HG02610 (cell line): ENCODE measurements at regions not wholly inside any gene's neighbourhood (a gene's known extent, or its start where the extent isn't known, plus 50 kb on each side); places are given as distances from the start of the nearest gene placed in this dataset.

Experiments
- ATAC-seq: cut with Tn5 transposase; IDR thresholded peaks from one replicate; pipeline ENCODE4 v1.9.1; 2021; ENCODE audit warnings: mild to moderate bottlenecking, moderate library complexity; ENCODE audit not compliant: unreplicated experiment

DNA sequence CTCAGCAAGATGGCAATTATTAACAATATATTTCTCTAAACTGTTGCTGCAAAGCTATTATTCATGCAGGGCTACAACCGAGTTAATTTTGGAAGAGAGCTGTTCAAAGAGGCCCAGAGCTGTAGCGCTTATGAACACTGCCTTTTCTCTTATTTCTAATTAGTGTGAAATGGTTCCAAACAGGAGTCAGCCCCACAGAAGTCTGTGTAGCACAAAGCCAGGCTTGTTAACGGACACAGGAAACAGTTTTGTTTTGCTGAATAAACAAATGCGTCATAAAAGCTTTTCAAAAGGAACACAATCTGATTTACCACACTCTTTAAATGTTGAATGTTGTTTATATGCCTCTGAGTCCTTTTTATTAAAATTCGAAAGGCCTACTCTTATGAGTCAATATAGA is 396.5 kb downstream of the ANXA1 start:
- no peak for ATAC-seq

DNA sequence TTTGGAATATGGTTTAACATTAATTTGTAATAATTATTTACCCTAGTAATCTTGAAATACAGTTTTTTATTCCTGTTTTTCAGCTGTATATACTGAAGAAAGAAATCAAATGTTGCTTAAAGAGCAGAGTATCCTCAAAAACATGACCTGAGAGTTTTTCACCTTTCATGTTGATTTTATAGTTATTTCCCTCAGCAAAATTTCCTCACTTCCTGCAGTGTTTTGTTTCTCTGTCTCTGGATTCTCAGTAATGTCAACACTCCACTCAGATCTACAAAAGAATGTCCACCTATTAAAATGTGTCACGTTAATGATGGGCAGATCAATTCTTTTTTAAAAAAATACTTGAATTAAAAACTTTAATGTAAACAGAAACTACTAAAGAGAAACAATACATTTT is 398.3 kb downstream of the ANXA1 start:
- ATAC-seq: no peak

DNA sequence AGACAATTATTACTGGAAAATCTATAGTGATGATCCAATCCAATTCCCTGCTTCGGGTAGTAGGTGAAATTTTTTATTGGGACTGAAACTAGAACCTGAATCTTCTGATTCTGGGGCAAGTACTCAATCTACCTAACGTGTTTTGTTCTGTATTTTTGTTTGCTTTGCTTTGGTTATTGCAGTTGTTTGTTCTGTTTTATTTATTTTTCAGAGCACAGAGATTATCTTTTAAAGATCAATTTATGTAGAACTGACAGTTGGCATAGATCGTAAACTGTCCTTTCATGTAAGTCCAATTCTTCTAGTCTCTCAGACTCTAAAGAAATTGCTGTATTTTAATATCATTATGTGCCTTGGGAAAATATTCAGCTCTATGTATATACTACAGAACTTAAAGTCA is 401.6 kb downstream of the ANXA1 start:
- no peak for ATAC-seq

DNA sequence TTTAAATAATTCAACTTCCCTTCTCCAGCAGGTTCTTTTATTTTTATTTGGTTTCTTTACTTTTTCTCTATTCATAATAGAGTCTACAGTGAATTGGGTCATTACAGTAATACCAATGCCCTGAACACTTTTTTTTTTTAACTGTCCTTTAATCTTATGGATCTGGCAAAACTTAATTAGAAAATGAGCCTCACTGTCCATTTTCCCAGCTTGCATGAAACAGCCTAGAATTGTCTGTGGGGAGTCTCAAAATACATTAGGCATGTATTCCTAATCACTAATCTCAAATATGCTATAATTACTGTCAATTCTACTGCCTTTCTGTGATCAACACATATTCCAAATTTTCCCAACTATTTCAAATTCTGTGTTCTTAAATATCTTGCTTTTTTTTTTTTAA is 406.8 kb downstream of the ANXA1 start:
- ATAC-seq: no peak

DNA sequence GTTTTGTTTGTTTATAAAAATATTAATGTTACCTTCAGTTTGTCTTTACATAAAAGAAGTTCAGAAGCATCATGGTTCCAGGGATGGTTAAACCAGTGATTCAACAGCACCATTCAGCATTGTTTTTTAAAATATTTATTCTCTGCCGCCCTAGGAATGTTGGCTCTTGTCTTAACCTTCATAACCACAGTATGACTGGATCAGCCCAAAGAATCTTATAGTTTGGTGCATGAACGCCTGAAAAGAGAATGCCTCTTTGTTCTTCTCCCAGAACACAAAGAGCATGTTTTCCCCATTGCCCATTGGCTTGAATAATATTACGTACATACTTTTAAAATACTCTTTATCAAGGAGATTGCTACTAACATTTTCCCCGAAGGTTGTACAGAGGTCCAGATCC is 413.4 kb downstream of the ANXA1 start:
- no peak for ATAC-seq

DNA sequence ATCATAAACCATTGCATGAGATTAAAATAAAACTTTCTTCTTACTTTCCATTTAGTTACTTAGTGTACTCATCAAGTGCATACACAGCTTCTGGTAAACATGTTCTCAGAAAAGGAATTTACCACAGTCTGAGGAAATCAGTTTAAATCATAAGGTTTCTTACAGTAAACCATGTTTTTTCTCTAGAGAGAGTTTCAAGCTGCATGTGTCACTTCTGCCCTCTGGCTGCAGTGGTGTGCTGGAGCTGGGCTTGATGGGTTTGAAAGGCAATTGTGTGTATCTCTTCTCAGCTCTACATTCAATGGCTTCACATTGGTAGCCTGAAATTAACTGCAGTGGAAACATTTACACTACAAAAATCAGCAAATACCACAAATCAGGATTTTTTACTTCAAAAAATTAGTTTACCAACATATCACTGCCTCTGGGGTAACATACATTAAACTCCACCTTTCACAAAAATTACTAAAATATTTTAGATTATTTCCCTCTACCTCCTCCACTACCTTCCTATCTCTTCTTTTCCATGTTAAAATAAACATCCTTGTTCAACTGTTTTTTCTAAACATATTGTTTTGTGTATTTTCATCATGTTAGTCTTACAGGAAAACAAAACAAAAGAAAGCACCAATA is 414.3 kb downstream of the ANXA1 start:
- peak; percentile 57 for ATAC-seq

DNA sequence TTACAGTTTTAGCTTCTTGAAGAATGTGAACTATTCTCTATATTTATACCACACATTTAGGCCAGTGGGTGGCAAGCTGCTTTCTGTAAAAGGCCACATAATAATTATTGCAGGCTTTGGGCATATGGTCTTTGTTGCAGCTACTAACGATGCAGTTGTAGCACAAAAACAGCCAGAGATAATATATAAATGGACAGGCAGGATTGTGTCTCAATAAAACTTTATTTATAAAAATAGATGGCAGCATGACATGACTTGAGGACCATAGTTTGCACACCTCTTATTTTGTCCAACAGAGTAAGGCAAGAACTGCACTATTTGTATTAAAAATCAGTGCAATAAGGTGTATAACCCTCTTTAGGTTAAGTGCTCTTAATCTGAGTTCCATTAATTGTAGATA is 415.0 kb downstream of the ANXA1 start:
- no peak for ATAC-seq

DNA sequence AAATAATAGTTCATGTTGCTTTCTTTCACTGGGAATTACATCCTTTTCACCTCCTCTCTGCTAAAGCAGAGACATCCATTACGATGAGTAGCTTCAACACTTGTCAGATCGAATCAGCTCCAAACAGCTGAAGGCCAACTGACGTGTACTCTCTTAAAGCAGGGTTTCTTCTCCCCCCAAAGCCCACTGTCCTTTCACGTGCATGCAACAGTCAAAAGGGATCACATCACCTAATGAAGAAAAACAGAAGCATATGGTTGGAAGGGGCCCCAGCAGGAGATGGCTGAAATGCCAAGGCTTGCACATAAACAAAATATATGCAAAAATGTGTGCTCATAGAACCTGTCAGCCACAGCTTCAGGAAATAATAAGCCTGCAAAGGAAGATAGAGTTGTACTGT is 421.6 kb downstream of the ANXA1 start:
- ATAC-seq: no peak

DNA sequence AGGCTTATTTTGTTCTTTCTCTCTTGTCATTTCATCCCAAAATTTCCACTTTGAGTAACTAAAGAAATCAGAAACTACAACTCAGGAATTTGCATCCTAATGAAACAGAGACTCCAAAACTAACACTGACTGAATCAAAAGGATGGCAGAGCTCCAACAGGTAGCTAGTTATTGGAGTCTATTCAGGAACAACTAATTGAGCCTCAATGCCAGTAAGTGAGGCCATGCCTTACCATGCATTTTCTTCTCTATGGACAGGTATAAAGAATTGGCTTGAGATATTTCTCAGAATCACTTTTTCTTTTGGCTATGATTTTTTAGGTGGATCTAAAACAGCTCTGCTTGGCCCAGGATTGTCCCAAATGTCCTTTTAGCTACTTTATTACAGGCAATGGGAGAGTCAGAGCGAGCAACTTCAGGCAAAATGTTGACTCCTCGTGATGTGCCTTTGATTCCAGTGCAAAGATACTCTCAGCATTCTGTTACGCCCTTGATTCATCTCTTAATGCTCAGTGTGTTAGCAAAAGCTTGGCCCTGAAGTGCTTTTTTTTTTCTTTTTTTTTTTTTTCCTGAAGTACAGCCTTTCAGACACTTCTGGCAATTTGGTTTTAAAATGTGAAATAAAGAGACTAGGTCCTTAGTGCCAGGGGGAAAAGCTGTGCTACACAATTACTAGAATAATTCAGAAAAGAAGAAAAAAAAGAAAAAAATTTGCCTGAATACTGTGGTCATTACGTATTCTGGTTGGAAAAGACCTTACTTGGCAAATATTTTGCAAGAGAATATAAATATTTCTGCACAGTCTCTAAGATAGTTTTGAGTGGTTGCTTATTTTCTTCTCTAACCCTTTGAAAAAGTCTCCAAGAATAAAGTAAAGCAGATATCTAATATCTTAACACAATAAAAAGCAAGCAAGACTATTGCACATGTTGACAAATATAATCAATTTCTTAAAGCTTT is 423.7 kb downstream of the ANXA1 start:
- ATAC-seq: no peak

DNA sequence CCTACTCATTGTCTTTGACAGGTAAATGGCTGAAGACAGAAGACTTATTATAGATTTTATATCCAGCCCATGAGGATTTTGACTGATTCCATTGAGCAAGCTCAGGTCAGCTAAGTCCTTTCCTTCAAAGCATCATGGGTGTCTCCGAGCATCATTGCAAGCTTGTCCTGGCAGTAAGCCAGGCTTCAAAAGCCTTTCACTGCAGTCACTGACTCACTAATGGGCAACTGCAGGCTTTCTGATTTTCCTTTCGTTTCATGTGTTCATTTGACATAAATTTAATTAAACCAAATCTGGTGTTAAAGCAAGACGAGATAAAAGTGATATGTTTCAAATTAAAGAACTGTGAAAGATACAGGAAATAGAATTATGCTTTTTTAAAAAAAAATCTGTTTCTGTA is 426.2 kb downstream of the ANXA1 start:
- ATAC-seq: no peak

DNA sequence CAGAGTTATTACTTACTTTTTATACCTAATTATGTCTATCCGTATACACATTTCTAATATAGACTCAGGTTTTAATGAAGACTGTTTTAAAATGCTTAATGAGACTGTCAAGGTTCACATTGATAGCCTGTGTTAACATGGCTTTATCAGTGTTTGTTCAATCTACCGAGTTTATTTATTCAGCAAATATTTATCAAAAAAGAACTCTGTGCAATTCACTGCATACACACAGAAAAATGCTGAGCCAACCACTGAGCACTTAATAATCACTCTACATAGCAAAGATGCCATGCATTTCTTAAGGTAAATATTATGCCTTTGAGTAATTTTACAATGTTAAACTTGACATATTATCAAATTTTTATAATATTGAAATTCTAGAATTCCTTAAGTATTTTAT is 428.2 kb downstream of the ANXA1 start:
- no peak for ATAC-seq

DNA sequence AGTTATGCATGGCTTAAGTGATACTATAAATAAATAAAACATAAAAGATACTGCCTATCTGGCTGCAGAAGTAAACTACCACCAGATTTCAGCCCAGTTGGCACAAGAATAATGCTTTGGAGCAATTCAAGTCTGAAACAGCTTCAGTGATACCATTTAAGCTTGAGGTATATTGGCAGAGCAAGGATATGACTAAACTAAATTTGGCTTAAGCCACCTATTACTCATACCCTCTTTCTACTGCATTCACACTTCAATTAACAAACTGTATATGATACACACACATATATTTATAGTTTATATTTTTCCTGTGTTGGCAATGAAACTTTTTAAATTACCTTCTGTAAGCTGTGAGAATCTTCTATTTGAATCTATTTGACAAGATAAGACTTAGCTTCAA is 431.9 kb downstream of the ANXA1 start:
- no peak for ATAC-seq

DNA sequence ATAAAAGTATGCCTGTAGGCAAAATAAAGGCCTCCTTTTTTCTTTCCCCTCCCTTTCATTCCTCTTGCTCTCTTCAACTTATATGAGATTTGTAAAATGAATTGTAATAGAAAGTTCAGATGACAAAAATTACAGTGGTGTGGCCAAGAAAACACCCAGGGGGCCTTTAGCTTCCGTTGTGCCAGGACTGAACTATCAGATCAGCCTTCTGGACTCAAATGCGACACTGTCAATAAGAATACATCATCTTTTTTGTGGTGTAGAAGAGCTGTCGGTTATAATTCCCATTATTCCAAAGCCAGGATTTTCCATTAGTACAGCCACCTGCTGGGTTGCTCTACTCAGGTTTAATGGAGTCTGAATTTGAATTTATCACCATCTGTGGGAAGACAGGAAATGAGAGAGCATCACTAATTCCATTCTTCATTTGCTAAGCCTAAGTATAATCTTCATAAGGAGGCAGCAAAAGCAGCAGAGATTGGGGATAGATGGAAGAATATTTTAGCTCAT is 443.4 kb downstream of the ANXA1 start:
- no peak for ATAC-seq

DNA sequence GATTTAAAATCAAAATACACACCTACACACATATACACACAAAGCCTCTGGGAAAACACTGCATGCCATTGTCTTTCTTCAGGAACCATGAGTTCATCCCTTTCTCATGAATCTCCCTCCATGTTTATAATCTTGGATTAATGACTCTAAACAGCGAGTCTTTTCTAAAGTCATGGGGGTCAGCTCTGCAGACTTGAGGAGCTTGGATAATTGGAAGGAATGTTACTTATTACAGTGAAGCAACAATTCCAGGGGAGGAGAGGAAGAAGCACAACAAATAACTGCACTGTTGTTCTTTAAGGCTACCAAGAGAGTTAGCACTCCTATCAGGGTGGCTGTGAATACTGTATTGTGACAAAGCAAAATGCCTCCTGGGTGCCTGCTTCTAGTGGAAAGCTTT is 444.7 kb downstream of the ANXA1 start:
- no peak for ATAC-seq

DNA sequence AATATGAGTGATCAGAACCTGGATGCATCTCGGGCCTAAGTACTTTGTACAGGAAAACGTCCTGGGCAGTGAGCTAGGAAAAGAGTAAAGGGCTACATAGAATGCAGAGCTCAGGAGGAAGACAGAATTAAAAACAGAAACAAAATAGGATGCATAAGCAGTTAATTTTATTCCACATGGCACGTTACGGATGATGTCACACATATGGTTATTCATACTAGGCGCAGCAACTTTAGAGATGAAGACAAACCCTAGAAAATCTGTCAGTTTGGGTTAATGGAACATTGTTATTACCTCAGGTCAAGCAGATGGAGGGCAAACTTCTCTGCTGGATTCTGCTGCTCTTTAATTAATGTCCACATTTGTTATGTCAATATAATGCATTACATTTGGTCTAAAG is 445.4 kb downstream of the ANXA1 start:
- no peak for ATAC-seq

DNA sequence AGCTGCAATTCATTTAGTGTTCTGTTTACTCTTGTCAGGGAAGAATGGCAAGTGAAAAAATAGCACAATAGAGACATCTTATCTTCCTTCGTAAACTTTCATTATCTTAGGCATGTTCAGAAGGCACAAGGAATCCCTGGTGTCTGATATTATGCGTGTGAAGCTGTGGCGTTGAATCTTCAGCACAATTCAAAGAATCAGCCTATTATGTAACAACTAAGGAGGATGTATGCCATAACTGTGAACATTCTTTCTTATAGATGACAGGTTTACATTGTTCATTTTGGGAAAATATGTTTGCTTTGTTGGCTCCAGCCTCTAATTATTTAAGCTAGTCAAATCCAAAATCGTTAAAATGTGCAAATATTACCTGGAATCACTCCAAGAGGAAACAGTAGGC is 446.1 kb downstream of the ANXA1 start:
- ATAC-seq: no peak

DNA sequence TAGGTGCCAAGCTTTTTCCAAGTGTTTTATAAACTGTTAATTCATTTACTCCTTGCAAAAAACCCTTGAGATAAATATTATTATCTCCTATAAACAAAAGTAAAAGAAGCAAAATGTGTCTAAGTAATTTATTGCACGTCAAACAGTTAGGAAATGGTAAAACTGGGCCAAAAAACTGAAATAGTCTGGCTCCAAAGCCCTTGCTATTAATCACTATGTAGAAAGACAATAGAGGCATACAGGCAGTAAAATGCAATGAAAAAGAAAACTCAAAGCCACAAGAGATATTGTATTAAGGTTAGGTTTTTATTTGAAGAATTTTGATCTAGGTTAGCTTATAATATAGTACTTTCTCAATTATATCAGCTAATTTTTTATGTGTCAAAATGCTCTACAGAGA is 457.7 kb downstream of the ANXA1 start:
- no peak for ATAC-seq

DNA sequence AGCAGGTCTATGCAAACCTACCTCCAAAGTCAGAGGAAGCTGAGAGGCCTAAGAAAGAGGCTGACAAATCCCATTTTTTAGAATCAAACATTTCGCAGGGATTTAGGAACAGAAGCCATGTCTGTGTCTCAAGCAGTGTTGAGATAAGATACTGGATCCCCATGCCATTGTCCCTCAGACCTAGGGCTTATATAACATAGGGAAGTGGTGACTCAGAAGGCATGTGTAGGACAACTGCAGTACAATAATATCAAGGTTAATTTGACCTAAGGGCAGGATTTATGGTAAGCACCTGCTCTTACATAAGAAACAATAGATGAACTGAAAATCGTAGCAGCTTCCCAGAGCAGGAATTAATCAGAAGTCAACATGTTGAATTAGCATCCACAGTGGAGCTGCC is 459.4 kb downstream of the ANXA1 start:
- ATAC-seq: no peak

DNA sequence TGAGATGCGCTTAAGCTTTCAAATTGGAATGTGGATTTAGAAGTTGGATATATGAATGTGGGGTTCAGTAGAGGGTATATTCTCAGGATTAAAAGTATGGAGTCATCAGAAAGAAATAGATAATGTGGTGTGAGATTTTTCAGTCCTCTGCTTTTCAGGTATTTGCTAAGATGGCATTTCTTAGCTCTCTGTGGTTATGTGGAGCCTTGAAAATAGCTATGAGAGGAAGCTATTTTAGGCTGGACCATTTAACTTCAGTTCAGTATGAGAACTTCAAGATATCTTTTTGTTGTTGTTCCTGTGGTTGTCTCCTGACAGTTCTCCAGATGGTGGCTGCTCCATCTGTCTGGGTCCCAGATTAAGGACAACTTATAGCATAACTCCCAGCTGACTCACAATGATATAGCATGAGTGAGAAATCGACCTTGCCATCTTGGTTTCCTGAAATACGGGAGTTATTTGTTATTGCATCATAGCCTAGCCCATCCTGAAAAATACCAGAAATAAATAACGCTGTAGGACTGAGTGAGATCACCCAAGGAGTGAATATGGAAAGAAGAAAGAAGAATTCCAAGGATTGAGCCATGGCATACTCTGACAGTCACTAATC is 461.5 kb downstream of the ANXA1 start:
- no peak for ATAC-seq

DNA sequence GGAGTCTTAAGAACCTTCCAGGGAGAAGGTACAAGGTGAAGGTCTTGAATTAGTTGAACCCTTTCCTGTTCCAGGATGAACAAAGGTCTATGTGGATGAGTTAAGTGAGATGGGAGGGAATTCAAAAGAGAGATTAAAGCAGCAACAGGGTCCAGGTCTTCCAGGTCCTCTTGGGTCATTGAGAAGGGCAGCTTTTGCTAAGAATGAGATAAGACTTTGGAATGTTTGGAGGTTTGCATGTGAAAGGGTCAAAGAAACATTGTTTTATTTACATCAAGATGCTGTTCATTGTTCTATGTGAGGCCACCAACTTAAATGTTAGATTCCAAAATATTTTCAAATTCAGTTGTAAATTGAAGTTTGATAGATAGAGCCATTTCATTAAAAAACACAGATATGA is 463.9 kb downstream of the ANXA1 start:
- ATAC-seq: no peak

DNA sequence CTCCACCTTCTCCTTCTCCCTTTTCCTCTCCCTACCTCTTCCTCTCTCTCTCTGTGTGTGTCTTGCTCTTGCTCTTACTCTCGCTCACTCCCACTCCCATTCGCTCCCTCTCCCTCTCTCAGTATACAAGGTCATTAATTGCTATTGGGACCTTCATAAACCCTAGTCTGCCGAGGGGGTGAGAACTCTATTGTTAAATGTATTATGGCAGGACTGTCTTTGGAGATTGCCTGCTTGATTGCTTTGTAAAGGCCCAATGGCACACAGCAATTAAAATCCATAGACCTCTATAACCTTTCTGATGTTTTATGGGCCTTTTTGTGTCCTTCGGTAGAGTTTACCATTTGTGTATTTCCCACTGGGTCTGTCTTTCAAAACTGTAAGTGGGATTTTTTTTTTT is 465.9 kb downstream of the ANXA1 start:
- no peak for ATAC-seq

DNA sequence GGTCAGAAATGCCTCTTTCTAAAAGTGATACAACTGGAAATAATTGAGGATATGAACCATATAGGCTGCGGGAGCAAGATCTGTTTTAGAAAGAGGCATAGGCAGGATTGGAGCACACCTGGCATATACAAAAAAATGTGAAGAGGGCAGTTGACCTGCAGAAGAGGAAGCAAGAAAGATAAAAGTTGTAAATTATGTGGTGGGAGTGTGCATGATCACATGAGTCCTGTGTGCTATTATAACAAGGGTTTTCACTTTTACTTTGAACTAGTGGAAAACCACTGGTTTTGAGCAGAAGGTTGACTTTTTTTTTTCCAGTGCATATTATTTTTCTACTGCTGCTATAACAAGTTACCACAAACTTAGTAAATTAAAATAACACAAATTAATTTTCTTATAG is 489.3 kb downstream of the ANXA1 start:
- peak; percentile 73 for ATAC-seq
